GM12878 (cell line): ENCODE measurements at regions not wholly inside any gene's neighbourhood (a gene's known extent, or its start where the extent isn't known, plus 50 kb on each side); places are given as distances from the start of the nearest gene placed in this dataset.

Experiments
- ATAC-seq: fragments of 200-7000 bp; cut with Tn5 transposase; 3 replicates; pipeline ENCODE4 v1.9.1; 2020; ENCODE audit warnings: mild to moderate bottlenecking, moderate library complexity
- BruUV-seq: library from RNA; stranded (reverse); fragments of 400-500 nt; replicated peaks from 2 replicates; lab custom pipeline; 2021; lab: Mats Ljungman, UMichigan
- CTCF ChIA-PET: fragments of 300-600 bp; sonication (Branson Sonifier 250); formaldehyde crosslinking; extraction: SDS; loops from one replicate; lab custom pipeline; 2021; ENCODE audit warnings: inconsistent platforms; lab: Yijun Ruan, JAX
- POLR2A ChIA-PET: fragments of 350-600 bp; formaldehyde crosslinking; extraction: SDS; loops from one replicate; lab custom pipeline; 2021; ENCODE audit warnings: inconsistent platforms; lab: Charles Lee
- RAD21 ChIA-PET: fragments of 300-600 bp; sonication (Branson Sonifier 250); formaldehyde crosslinking; loops from one replicate; lab custom pipeline; 2023; ENCODE audit warnings: antibody characterized with exemption; ENCODE audit not compliant: unreplicated experiment; lab: Charles Lee
- SMC1A ChIA-PET: fragments of 300-600 bp; sonication (Branson Sonifier 250); formaldehyde crosslinking; loops from one replicate; lab custom pipeline; 2023; ENCODE audit not compliant: unreplicated experiment, uncharacterized antibody; lab: Charles Lee
- DNase-seq: peaks from one replicate; pipeline ENCODE4 v3.0.0-alpha.2; 2011; ENCODE audit warnings: low read depth, low spot score
- FAIRE-seq: peaks from 3 replicates; lab custom pipeline; 2011; peaks lifted over from hg19 to GRCh38; lab: Jason Lieb, UNC
- H2AFZ ChIP-seq: 2 replicates; pipeline ENCODE4 v1.6.0; 2011; ENCODE audit warnings: low read depth, low read length, control low read depth; ENCODE audit not compliant: control insufficient read depth
- H3K27ac ChIP-seq: 2 replicates; pipeline ENCODE4 v1.5.1; 2011; ENCODE audit warnings: control low read depth; ENCODE audit not compliant: control insufficient read depth, insufficient read depth
- H3K27me3 ChIP-seq, 2 experiments: replicated peaks in 1 of 2; 2 replicates each; pipeline versions ENCODE4 v1.6.0 to v1.6.1; 2011; ENCODE audit warnings: low read length in 1 of 2; ENCODE audit not compliant: control insufficient read depth in 2 of 2, insufficient read depth in 2 of 2
- H3K36me3 ChIP-seq, 2 experiments: 2 replicates each; pipeline ENCODE4 v1.5.1; 2011; ENCODE audit warnings: low read length in 1 of 2; ENCODE audit not compliant: control insufficient read depth in 2 of 2, insufficient read depth in 2 of 2
- H3K4me1 ChIP-seq: 2 replicates; pipeline ENCODE4 v1.6.1; 2011; ENCODE audit warnings: mild to moderate bottlenecking, low read length, moderate library complexity, mixed read lengths; ENCODE audit not compliant: control insufficient read depth, insufficient read depth
- H3K4me2 ChIP-seq: 2 replicates; pipeline ENCODE4 v1.6.0; 2011; ENCODE audit warnings: control low read depth; ENCODE audit not compliant: control insufficient read depth, insufficient read depth
- H3K4me3 ChIP-seq: fragments of 200-600 bp; sonication (generic); 2 replicates; pipeline ENCODE4 v1.5.1; 2016
- H3K79me2 ChIP-seq: 2 replicates; pipeline ENCODE4 v1.6.0; 2011; ENCODE audit warnings: low read length; ENCODE audit not compliant: control insufficient read depth, insufficient read depth
- H3K9ac ChIP-seq: 2 replicates; pipeline ENCODE4 v1.8.0; 2011; ENCODE audit warnings: low read length, control low read depth, mixed read lengths; ENCODE audit not compliant: control insufficient read depth, insufficient read depth
- H3K9me3 ChIP-seq: replicated peaks from 3 replicates; pipeline ENCODE4 v1.5.1; 2011; ENCODE audit warnings: mild to moderate bottlenecking, low read length; ENCODE audit not compliant: control insufficient read depth, insufficient read depth
- H4K20me1 ChIP-seq: 2 replicates; pipeline ENCODE4 v1.6.0; 2011; ENCODE audit not compliant: control insufficient read depth, insufficient read depth
- BHLHE40 ChIP-seq, 2 experiments: fragments of 450-650 bp in 1 of 2; IDR thresholded peaks; 2 replicates each; pipeline ENCODE4 v1.6.1; 2011 to 2017; ENCODE audit warnings: low read depth in 2 of 2, borderline replicate concordance in 1 of 2, improper control_type of control experiment in 1 of 2, low read length in 1 of 2, mild to moderate bottlenecking in 1 of 2
- CHD4 ChIP-seq: fragments of 200-600 bp; sonication (generic); IDR thresholded peaks from 2 replicates; pipeline ENCODE4 v1.6.1; 2016; ENCODE audit warnings: mild to moderate bottlenecking
- EP300 ChIP-seq, 2 experiments: fragments of 150-350 bp in 1 of 2; IDR thresholded peaks; 2 replicates each; pipeline ENCODE4 v1.6.1; 2011 to 2012; ENCODE audit warnings: low read depth in 2 of 2, low read length in 2 of 2, borderline replicate concordance in 1 of 2, improper control_type of control experiment in 1 of 2, inconsistent platforms in 1 of 2; ENCODE audit not compliant: control insufficient read depth in 1 of 2
- GATAD2B ChIP-seq: fragments of 450-650 bp; conservative IDR thresholded peaks from 2 replicates; pipeline ENCODE4 v1.6.1; 2017; ENCODE audit warnings: low read depth, mild to moderate bottlenecking, moderate library complexity
- HDAC2 ChIP-seq: fragments of 200-600 bp; sonication (generic); IDR thresholded peaks from 2 replicates; pipeline ENCODE4 v1.6.1; 2017
- MEF2B ChIP-seq: fragments of 450-650 bp; IDR thresholded peaks from 2 replicates; pipeline ENCODE4 v1.6.1; 2018; ENCODE audit warnings: mild to moderate bottlenecking, moderate library complexity; ENCODE audit not compliant: partially characterized antibody, poor library complexity, severe bottlenecking
- PAX5 ChIP-seq: IDR thresholded peaks from 2 replicates; pipeline ENCODE4 v1.6.1; 2011; ENCODE audit warnings: low read depth, low read length, borderline replicate concordance
- RUNX3 ChIP-seq: IDR thresholded peaks from 2 replicates; pipeline ENCODE4 v1.6.1; 2012; ENCODE audit warnings: low read length, inconsistent platforms
- STAT1 ChIP-seq: fragments of 450-650 bp; conservative IDR thresholded peaks from 2 replicates; pipeline ENCODE4 v1.6.1; 2014; ENCODE audit warnings: antibody characterized with exemption, mild to moderate bottlenecking
- TBL1XR1 ChIP-seq: IDR thresholded peaks from 2 replicates; pipeline ENCODE4 v1.6.1; 2012; ENCODE audit warnings: low read depth, low read length, improper control_type of control experiment
- TCF3 ChIP-seq: IDR thresholded peaks from 2 replicates; pipeline ENCODE4 v1.6.1; 2012; ENCODE audit warnings: low read depth, mild to moderate bottlenecking, low read length, borderline replicate concordance; ENCODE audit not compliant: insufficient read depth
- YBX1 ChIP-seq: fragments of 450-650 bp; IDR thresholded peaks from 2 replicates; pipeline ENCODE4 v1.6.1; 2016; ENCODE audit warnings: antibody characterized with exemption
- ZNF274 ChIP-seq: IDR thresholded peaks from one replicate; pipeline ENCODE4 v1.8.0; 2011; ENCODE audit not compliant: insufficient read length, insufficient read depth
- WGBS: methylation state at CpG from one replicate; pipeline ENCODE4 v1.1.6; 2016; ENCODE audit warnings: low lambda C conversion rate; ENCODE audit not compliant: insufficient replicate concordance, insufficient coverage; ENCODE audit errors: missing lambda C conversion rate; 5-methylcytosine and 5-hydroxymethylcytosine counted together
- in situ Hi-C: fragments of 300-500 bp; cut with MboI; formaldehyde crosslinking; loops from 9 replicates; pipeline ENCODE4 v1.14.3; 2018; ENCODE audit warnings: mixed read lengths
- intact Hi-C: fragments of 100-400 bp; cut with micrococcal nuclease; formaldehyde crosslinking; loops from one replicate; pipeline ENCODE4 v1.14.2; 2022; ENCODE audit not compliant: unreplicated experiment
- TF ChIP-seq, protein P1 (sequence below): IDR thresholded peaks from 2 replicates; pipeline ENCODE4 v1.6.1; 2011; ENCODE audit warnings: mild to moderate bottlenecking, low read depth, low read length, moderate library complexity; ENCODE audit not compliant: insufficient replicate concordance
- TF ChIP-seq, protein P2 (sequence below): IDR thresholded peaks from 2 replicates; pipeline ENCODE4 v1.6.1; 2011; ENCODE audit warnings: low read depth, low read length, improper control_type of control experiment, borderline replicate concordance
- TF ChIP-seq, protein P3 (sequence below): IDR thresholded peaks from 2 replicates; pipeline ENCODE4 v1.6.1; 2012; ENCODE audit warnings: low read depth, low read length, improper control_type of control experiment

DNA sequence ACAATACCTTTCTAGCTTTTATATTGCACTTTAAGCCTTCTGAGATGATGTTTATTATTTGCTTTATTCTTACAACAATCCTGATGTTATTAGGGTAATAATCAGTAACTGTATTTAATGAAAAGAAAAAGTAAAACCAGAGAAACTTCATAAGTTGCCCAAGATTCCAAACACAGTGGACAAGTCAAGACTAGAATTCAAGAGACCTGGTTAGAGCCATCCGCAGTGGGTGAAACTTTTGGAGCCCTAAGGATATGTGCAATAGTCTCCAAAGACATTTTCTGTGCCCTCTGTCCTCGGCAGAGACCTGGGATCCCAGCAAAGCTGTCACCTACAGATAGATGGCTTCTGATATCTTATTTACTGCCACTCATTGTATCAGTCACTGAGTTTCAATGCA is 106.8 kb upstream of the DPT start (continued):
- TF ChIP-seq PAX5 (no peak), GATAD2B (no peak), EP300 (IDR thresholded peaks at IDR 0.05; ENCODE audit: borderline replicate concordance in 1 of 2, control insufficient read depth in 1 of 2, low read depth in 2 of 2, low read length in 2 of 2) (no peak), BHLHE40 (IDR thresholded peaks at IDR 0.05; ENCODE audit: borderline replicate concordance in 1 of 2, low read depth in 2 of 2, low read length in 1 of 2) (no peak), CHD4 (no peak)
- TF ChIP-seq, protein P1, sequence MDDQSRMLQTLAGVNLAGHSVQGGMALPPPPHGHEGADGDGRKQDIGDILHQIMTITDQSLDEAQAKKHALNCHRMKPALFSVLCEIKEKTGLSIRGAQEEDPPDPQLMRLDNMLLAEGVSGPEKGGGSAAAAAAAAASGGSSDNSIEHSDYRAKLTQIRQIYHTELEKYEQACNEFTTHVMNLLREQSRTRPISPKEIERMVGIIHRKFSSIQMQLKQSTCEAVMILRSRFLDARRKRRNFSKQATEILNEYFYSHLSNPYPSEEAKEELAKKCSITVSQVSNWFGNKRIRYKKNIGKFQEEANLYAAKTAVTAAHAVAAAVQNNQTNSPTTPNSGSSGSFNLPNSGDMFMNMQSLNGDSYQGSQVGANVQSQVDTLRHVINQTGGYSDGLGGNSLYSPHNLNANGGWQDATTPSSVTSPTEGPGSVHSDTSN: no peak

DNA sequence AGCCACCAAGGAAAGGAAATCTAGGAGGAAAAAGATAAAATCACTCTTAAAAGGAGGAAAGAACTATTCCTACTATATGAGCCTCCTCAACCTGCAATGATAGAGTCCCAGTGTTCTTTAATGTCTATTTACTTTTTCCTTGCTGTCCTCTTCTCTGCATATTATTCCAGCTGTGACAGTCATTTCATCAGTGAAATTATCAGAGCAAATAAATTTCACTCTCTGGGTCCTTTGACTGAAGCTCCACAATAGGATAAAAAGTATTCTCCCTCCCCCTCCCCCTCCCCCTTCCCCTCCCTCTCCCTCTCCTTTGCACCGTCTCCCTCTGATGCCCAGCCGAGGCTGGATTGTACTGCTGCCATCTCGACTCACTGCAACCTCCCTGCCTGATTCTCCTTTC is 107.5 kb upstream of the DPT start:
- Histone ChIP-seq H3K27ac (no peak overlapping the region), H3K9me3 (no peaks in the 10 kb centered on the region), H3K4me2 (no peak overlapping the region), H3K79me2 (no peaks in the 10 kb centered on the region), H3K4me1 (no peaks in the 10 kb centered on the region), H4K20me1 (no peaks in the 10 kb centered on the region), H2AFZ (no peak overlapping the region), H3K36me3 (no peaks in the 10 kb centered on the region), H3K27me3 (no peaks in the 10 kb centered on the region), H3K4me3 (no peak overlapping the region), H3K9ac (no peak overlapping the region)
- RAD21 ChIA-PET: no interaction called here
- no CpG with 5 or more reads among the region's 3 CpGs for WGBS
- SMC1A ChIA-PET: interaction anchor here (1.1 kb wide), 1 partner anchor 275 kb away, joined by 3 read pairs; no protein-coding TSS in a partner anchor
- TF ChIP-seq STAT1 (no peak), ZNF274 (no peak), MEF2B (no peak), TCF3 (no peak), YBX1 (no peak), RUNX3 (no peak), TBL1XR1 (no peak), HDAC2 (no peak)
- TF ChIP-seq, protein P2, sequence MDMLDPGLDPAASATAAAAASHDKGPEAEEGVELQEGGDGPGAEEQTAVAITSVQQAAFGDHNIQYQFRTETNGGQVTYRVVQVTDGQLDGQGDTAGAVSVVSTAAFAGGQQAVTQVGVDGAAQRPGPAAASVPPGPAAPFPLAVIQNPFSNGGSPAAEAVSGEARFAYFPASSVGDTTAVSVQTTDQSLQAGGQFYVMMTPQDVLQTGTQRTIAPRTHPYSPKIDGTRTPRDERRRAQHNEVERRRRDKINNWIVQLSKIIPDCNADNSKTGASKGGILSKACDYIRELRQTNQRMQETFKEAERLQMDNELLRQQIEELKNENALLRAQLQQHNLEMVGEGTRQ: no peak
- TF ChIP-seq, protein P3, sequence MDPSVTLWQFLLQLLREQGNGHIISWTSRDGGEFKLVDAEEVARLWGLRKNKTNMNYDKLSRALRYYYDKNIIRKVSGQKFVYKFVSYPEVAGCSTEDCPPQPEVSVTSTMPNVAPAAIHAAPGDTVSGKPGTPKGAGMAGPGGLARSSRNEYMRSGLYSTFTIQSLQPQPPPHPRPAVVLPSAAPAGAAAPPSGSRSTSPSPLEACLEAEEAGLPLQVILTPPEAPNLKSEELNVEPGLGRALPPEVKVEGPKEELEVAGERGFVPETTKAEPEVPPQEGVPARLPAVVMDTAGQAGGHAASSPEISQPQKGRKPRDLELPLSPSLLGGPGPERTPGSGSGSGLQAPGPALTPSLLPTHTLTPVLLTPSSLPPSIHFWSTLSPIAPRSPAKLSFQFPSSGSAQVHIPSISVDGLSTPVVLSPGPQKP: no peak
- DNase-seq: no peak
- POLR2A ChIA-PET: no interaction called here
- BruUV-seq: no TSS peak
- in situ Hi-C loops (no loop called here), intact Hi-C loops (no loop called here)
- CTCF ChIA-PET: no interaction called here
- no peak for FAIRE-seq
- ATAC-seq: no peak
